ENCODE measurements at regions not wholly inside any gene's neighbourhood (a gene's known extent, or its start where the extent isn't known, plus 50 kb on each side); places are given as distances from the start of the nearest gene placed in this dataset.

GRCh38 chr1:57724535-57724934, 300.7 kb upstream of the DAB1 start:
- H3K27me3 Mint-ChIP-seq (ENCODE audit: insufficient read depth) = no peaks in the 10 kb centered on the region
- H3K36me3 Mint-ChIP-seq (ENCODE audit: low read depth) = no peaks in the 10 kb centered on the region
- H3K4me1 Mint-ChIP-seq (ENCODE audit: low read depth) = no peaks in the 10 kb centered on the region

GRCh38 chr1:57722285-57722978, 298.6 kb upstream of the DAB1 start:
- Mint-ChIP-seq H3K27ac (no peak overlapping the region), H3K4me3 (no peak overlapping the region), H3K36me3 (ENCODE audit: low read depth) (no peaks in the 10 kb centered on the region), H3K27me3 (ENCODE audit: insufficient read depth) (no peaks in the 10 kb centered on the region), H3K4me1 (ENCODE audit: low read depth) (no peaks in the 10 kb centered on the region), H3K9me3 (peaks cover 27% of the 10 kb centered on the region)
- no peak for DNase-seq
- TF ChIP-seq CTCF (IDR thresholded peaks at IDR 0.05) = no peak

More at GRCh38 chr1:57724535-57724934, 300.7 kb upstream of the DAB1 start:
- DNase-seq = no peak
- H3K9me3 Mint-ChIP-seq = peaks cover 36% of the 10 kb centered on the region
- TF ChIP-seq CTCF (IDR thresholded peaks at IDR 0.05) = no peak
- no peak overlapping the region for H3K27ac Mint-ChIP-seq
- H3K4me3 Mint-ChIP-seq = no peak overlapping the region

- Mint-ChIP-seq H3K9me3 (peaks cover 31% of the 10 kb centered on the region), H3K36me3 (ENCODE audit: low read depth) (no peaks in the 10 kb centered on the region), H3K4me3 (no peak overlapping the region), H3K27me3 (ENCODE audit: insufficient read depth) (no peaks in the 10 kb centered on the region), H3K27ac (no peak overlapping the region), H3K4me1 (ENCODE audit: low read depth) (no peaks in the 10 kb centered on the region)
- no peak for DNase-seq
- TF ChIP-seq CTCF (IDR thresholded peaks at IDR 0.05) = no peak
Observed at GRCh38 chr1:57721001-57721400, 297.1 kb upstream of the DAB1 start.

DNA sequence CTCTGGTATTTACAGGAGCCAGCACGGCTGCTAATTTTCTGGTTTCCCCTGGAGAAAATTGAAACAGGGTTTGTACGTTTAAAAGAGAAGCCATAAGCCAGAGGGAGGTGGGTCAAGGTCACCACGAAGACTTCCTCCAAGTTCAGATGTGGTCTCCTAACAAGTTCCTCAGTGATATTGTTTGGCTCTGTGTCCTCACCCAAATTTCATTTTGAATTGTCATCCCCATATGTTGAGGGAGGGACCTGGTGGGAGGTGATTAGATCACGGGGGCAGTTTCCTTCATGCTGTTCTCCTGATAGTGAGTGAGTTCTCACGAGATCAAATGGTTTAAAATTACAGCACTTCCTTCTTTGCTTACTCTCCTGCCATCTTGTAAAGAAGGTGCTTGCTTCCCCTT, 295.4 kb upstream of the DAB1 start:
- no peak for TF ChIP-seq CTCF (IDR thresholded peaks at IDR 0.05)
- DNase-seq = no peak
- H3K27ac Mint-ChIP-seq = no peak overlapping the region
- H3K36me3 Mint-ChIP-seq (ENCODE audit: low read depth) = no peaks in the 10 kb centered on the region
- H3K4me3 Mint-ChIP-seq = no peak overlapping the region
- peaks cover 36% of the 10 kb centered on the region for H3K9me3 Mint-ChIP-seq
- no peaks in the 10 kb centered on the region for H3K27me3 Mint-ChIP-seq (ENCODE audit: insufficient read depth)
- H3K4me1 Mint-ChIP-seq (ENCODE audit: low read depth) = no peaks in the 10 kb centered on the region

DNA sequence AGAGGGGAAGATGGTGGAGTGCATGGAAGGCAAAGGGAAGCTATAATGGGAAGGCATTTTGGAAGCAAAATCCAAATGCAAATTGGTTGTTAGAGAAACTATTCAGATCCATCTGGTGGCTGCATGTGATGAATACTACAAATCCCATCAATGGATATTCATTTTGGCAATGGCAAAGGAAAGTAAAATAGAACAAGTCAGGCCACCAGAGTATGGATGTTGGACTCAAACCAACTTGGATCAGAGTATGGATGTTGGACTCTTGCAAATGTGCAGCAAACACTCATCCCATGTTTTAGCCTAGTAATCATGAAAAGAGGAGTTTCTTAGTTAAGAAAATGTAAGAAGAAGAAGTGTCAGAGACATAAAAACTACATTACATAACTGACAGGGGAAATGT, 289.6 kb upstream of the DAB1 start:
- no peak for DNase-seq
- TF ChIP-seq CTCF (IDR thresholded peaks at IDR 0.05) = no peak
- Mint-ChIP-seq H3K9me3 (peaks cover 29% of the 10 kb centered on the region), H3K27ac (no peak overlapping the region), H3K4me1 (ENCODE audit: low read depth) (no peaks in the 10 kb centered on the region), H3K4me3 (no peak overlapping the region), H3K36me3 (ENCODE audit: low read depth) (no peaks in the 10 kb centered on the region), H3K27me3 (ENCODE audit: insufficient read depth) (peaks cover 1% of the 10 kb centered on the region; the same call in 1 of the 2 replicates)

Measured in HFFc6 (cell line).